Fibroblast of lung (primary cell): ENCODE measurements at regions not wholly inside any gene's neighbourhood (a gene's known extent, or its start where the extent isn't known, plus 50 kb on each side); places are given as distances from the start of the nearest gene placed in this dataset.
A peak's percentile ranks its signal among the peaks of the same experiment; 100 is the strongest.

ENCODE experiments used
- DNase-seq, 2 donors: peaks; one replicate each; pipeline versions ENCODE4 v3.0.0 to v3.0.0-alpha.2; 2010; ENCODE audit warnings: low read depth in 2 of 2
- H2AFZ ChIP-seq: 2 replicates; pipeline ENCODE4 v1.5.1; 2012; ENCODE audit warnings: low read length, control low read depth, inconsistent platforms
- H3K27ac ChIP-seq: 2 replicates; pipeline ENCODE4 v1.5.1; 2011; ENCODE audit warnings: low read length, control low read depth; ENCODE audit not compliant: insufficient read depth
- H3K27me3 ChIP-seq: 2 replicates; pipeline ENCODE4 v1.5.1; 2011; ENCODE audit warnings: mild to moderate bottlenecking, low read length; ENCODE audit not compliant: control insufficient read depth, insufficient read depth
- H3K36me3 ChIP-seq: 2 replicates; pipeline ENCODE4 v1.5.1; 2011; ENCODE audit warnings: low read length; ENCODE audit not compliant: control insufficient read depth, insufficient read depth
- H3K4me1 ChIP-seq: 2 replicates; pipeline ENCODE4 v1.5.1; 2011; ENCODE audit warnings: low read length; ENCODE audit not compliant: control insufficient read depth, insufficient read depth; ENCODE audit errors: extremely low read depth
- H3K4me2 ChIP-seq: 2 replicates; pipeline ENCODE4 v1.5.1; 2011; ENCODE audit warnings: low read length, control low read depth; ENCODE audit not compliant: insufficient read depth; ENCODE audit errors: extremely low read depth
- H3K4me3 ChIP-seq, 4 experiments: fragments of 200-600 bp in 1 of 4; sonication (generic) in 1 of 4; replicated peaks in 1 of 4; 2 replicates each; pipeline ENCODE4 v1.5.1; 2011 to 2016; ENCODE audit warnings: low read length in 4 of 4, low read depth in 3 of 4, mild to moderate bottlenecking in 3 of 4, control low read depth in 2 of 4, inconsistent platforms in 1 of 4, mixed read lengths in 1 of 4; ENCODE audit not compliant: insufficient read depth in 1 of 4; ENCODE audit errors: control extremely low read depth in 1 of 4
- H3K79me2 ChIP-seq: 2 replicates; pipeline ENCODE4 v1.5.1; 2012; ENCODE audit warnings: mild to moderate bottlenecking, low read length, inconsistent platforms; ENCODE audit not compliant: control insufficient read depth, insufficient read depth
- H3K9ac ChIP-seq: 2 replicates; pipeline ENCODE4 v1.5.1; 2011; ENCODE audit warnings: mild to moderate bottlenecking, low read length, control low read depth; ENCODE audit not compliant: insufficient read depth
- H3K9me3 ChIP-seq: 2 replicates; pipeline ENCODE4 v1.5.1; 2012; ENCODE audit warnings: low read depth, low read length; ENCODE audit not compliant: control insufficient read depth, insufficient read depth
- H4K20me1 ChIP-seq: 2 replicates; pipeline ENCODE4 v1.5.1; 2011; ENCODE audit warnings: low read length; ENCODE audit not compliant: control insufficient read depth, insufficient read depth; ENCODE audit errors: extremely low read depth
- EZH2 ChIP-seq: IDR thresholded peaks from 2 replicates; pipeline ENCODE4 v1.5.1; 2012; ENCODE audit warnings: low read length, control low read depth, mild to moderate bottlenecking; ENCODE audit errors: missing control alignments
- TF ChIP-seq, protein P1 (sequence below), 2 donors: IDR thresholded peaks in 1 of 2; conservative IDR thresholded peaks in 1 of 2; 1 replicate in 1 of 2; 2 replicates in 1 of 2; pipeline ENCODE4 v1.5.1; 2011 to 2012; ENCODE audit warnings: low read length in 2 of 2, control low read depth in 1 of 2, inconsistent platforms in 1 of 2, low read depth in 1 of 2, mild to moderate bottlenecking in 1 of 2

DNA sequence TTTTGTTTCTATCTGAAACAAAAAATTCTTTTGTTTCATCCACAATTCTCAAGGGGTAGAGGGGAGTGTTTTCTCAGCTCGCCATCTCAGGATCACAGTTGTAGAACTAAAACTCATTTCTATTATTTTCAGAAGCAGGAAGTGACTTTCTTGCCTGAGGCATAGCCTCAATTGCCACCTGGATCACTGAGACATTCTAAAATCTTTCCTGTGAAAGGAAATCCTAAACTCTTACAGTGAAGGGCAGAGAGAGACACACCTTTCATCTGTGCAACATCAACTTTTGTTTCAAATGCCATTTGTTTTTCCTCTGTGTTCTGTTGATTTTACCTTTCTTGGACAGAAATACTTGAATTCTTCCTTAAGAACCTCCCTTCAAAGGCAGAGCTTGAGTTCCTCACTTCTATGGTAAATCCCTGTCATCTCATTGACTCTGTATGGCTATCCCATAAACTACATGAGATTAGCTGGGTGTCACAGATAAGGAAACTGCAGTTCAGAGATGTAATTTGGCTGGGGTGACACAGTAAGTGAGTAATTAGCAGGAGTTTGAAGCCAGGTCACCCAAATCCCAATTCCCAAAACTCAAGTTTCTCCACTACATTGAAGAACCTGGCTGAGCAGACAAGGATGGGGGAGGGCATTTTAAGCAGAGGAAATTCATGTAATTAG, 224.4 kb upstream of the HTR2A start:
- Histone ChIP-seq H3K27ac (no peak overlapping the region), H3K9ac (no peak overlapping the region), H3K27me3 (no peaks in the 10 kb centered on the region), H3K9me3 (no peaks in the 10 kb centered on the region), H3K4me1 (no peaks in the 10 kb centered on the region), H4K20me1 (no peaks in the 10 kb centered on the region), H3K36me3 (no peaks in the 10 kb centered on the region), H3K4me3 (no peak overlapping the region), H2AFZ (no peak overlapping the region), H3K4me2 (no peak overlapping the region), H3K79me2 (no peaks in the 10 kb centered on the region)
- no peak for DNase-seq
- TF ChIP-seq EZH2, result no peak
- TF ChIP-seq, protein P1, sequence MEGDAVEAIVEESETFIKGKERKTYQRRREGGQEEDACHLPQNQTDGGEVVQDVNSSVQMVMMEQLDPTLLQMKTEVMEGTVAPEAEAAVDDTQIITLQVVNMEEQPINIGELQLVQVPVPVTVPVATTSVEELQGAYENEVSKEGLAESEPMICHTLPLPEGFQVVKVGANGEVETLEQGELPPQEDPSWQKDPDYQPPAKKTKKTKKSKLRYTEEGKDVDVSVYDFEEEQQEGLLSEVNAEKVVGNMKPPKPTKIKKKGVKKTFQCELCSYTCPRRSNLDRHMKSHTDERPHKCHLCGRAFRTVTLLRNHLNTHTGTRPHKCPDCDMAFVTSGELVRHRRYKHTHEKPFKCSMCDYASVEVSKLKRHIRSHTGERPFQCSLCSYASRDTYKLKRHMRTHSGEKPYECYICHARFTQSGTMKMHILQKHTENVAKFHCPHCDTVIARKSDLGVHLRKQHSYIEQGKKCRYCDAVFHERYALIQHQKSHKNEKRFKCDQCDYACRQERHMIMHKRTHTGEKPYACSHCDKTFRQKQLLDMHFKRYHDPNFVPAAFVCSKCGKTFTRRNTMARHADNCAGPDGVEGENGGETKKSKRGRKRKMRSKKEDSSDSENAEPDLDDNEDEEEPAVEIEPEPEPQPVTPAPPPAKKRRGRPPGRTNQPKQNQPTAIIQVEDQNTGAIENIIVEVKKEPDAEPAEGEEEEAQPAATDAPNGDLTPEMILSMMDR (conservative IDR thresholded peaks at IDR 0.05 in 1 of 2, IDR thresholded peaks at IDR 0.05 in 1 of 2; ENCODE audit: low read depth in 1 of 2, low read length in 2 of 2), result no peak

DNA sequence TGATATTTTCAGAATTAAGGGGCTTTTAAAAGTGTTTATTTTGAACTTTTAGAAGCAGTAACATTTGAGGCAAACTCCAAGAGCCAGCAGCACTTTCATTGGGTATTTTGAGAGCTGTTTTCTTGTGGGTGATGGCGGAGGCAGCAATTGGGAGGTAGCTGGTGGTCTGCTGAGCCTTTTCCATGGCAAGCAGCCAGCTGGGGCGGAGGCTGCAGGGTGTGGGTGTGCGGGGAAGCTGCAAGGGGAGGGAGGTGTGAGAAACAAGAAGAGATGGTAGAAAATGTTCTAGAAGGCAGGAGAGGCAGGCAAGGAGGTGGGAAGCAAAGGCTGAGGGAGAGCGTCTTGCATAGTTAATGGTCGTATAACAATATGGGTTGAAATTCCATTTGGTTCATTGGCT, 223.4 kb upstream of the HTR2A start:
- no peak for TF ChIP-seq EZH2
- TF ChIP-seq, protein P1 (conservative IDR thresholded peaks at IDR 0.05 in 1 of 2, IDR thresholded peaks at IDR 0.05 in 1 of 2; ENCODE audit: low read depth in 1 of 2, low read length in 2 of 2), result no peak

DNA sequence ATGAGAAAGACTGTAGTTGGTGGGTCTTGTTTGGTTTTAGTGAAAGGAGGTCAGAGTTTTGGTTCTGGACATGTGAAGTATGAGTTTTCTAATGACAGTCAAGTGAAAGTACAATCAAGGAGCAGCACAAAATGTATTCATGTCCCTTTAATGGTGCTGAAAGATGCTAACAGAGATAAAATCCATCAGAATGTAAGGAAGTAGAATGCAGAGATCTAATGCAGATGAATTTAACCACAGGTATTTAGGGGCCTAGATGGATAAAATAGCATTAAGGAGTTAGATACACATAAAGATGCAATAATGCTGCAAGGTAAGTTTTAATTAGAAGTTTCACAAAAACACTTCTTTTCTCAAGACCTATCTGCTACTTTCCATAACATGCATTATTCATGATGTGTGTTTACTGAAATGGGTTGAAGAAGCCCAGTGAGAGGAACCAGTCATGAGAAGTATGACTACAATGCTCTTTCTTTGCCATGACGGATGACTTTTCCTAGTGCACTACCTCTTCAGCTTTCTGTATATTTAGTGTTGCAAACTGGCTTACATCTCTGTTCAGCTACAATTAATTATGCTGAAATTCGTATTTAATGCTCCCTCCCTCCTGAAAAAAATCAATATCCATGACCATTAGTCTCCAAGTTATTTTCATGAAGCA, 222.9 kb upstream of the HTR2A start:
- no peak overlapping the region for H3K27ac ChIP-seq
- H4K20me1 ChIP-seq, result no peaks in the 10 kb centered on the region
- peak in 1 of 2 donors; percentile 43 for DNase-seq
- no peaks in the 10 kb centered on the region for H3K79me2 ChIP-seq
- no peak overlapping the region for H3K4me3 ChIP-seq
- H3K9me3 ChIP-seq, result no peaks in the 10 kb centered on the region
- H2AFZ ChIP-seq, result no peak overlapping the region
- H3K4me1 ChIP-seq, result no peaks in the 10 kb centered on the region
- H3K9ac ChIP-seq, result no peak overlapping the region
- no peak overlapping the region for H3K4me2 ChIP-seq
- no peak for TF ChIP-seq EZH2
- TF ChIP-seq, protein P1 (conservative IDR thresholded peaks at IDR 0.05 in 1 of 2, IDR thresholded peaks at IDR 0.05 in 1 of 2; ENCODE audit: low read depth in 1 of 2, low read length in 2 of 2), result no peak
- no peaks in the 10 kb centered on the region for H3K36me3 ChIP-seq
- H3K27me3 ChIP-seq, result no peaks in the 10 kb centered on the region

More for the DNA sequence above, 223.4 kb upstream of the HTR2A start:
- H3K9me3 ChIP-seq, result no peaks in the 10 kb centered on the region
- H2AFZ ChIP-seq, result no peak overlapping the region
- no peak overlapping the region for H3K27ac ChIP-seq
- H3K4me3 ChIP-seq, result no peak overlapping the region
- no peaks in the 10 kb centered on the region for H4K20me1 ChIP-seq
- no peak overlapping the region for H3K4me2 ChIP-seq
- H3K27me3 ChIP-seq, result no peaks in the 10 kb centered on the region
- no peaks in the 10 kb centered on the region for H3K79me2 ChIP-seq
- no peak overlapping the region for H3K9ac ChIP-seq
- no peaks in the 10 kb centered on the region for H3K4me1 ChIP-seq
- no peaks in the 10 kb centered on the region for H3K36me3 ChIP-seq
- DNase-seq, result no peak
